Liver (tissue), 8 donors: ENCODE measurements at regions not wholly inside any gene's neighbourhood (a gene's known extent, or its start where the extent isn't known, plus 50 kb on each side); places are given as distances from the start of the nearest gene placed in this dataset.

Experiments used
- DNase-seq: peaks from one replicate; pipeline ENCODE4 v3.0.0-alpha.2; 2017; ENCODE audit warnings: low spot score
- H3K27ac ChIP-seq, 2 donors: one replicate each; pipeline ENCODE4 v1.7.0; 2013; ENCODE audit warnings: inconsistent platforms in 2 of 2, low read length in 2 of 2, control low read depth in 1 of 2, low read depth in 1 of 2, mild to moderate bottlenecking in 1 of 2
- H3K27me3 ChIP-seq, 4 donors: one replicate each; pipeline versions ENCODE4 v1.6.1 to v1.7.0; 2013; ENCODE audit warnings: low read length in 3 of 4, inconsistent platforms in 1 of 4, mild to moderate bottlenecking in 1 of 4, moderate library complexity in 1 of 4; ENCODE audit not compliant: control insufficient read depth in 4 of 4, insufficient read depth in 4 of 4
- H3K36me3 ChIP-seq, 4 donors: one replicate each; pipeline versions ENCODE4 v1.6.1 to v1.7.0; 2013; ENCODE audit warnings: low read length in 3 of 4, mild to moderate bottlenecking in 3 of 4, low read depth in 1 of 4, moderate library complexity in 1 of 4; ENCODE audit not compliant: control insufficient read depth in 4 of 4, insufficient read depth in 3 of 4
- H3K4me1 ChIP-seq, 4 donors: one replicate each; pipeline versions ENCODE4 v1.6.1 to v1.7.0; 2013; ENCODE audit warnings: low read length in 3 of 4, mild to moderate bottlenecking in 3 of 4, moderate library complexity in 1 of 4; ENCODE audit not compliant: control insufficient read depth in 4 of 4, insufficient read depth in 4 of 4
- H3K4me3 ChIP-seq, 3 donors: one replicate each; pipeline versions ENCODE4 v1.6.1 to v1.7.0; 2013; ENCODE audit warnings: low read length in 3 of 3, control low read depth in 1 of 3, low read depth in 1 of 3, mild to moderate bottlenecking in 1 of 3
- H3K9ac ChIP-seq, 2 donors: one replicate each; pipeline ENCODE4 v1.7.0; 2013; ENCODE audit warnings: low read length in 2 of 2, mild to moderate bottlenecking in 2 of 2, moderate library complexity in 2 of 2, control low read depth in 1 of 2, low read depth in 1 of 2
- H3K9me3 ChIP-seq, 4 donors: one replicate each; pipeline versions ENCODE4 v1.6.1 to v1.7.0; 2013; ENCODE audit warnings: low read length in 3 of 4; ENCODE audit not compliant: control insufficient read depth in 4 of 4
- ATF3 ChIP-seq: IDR thresholded peaks from 2 replicates; pipeline ENCODE4 v1.6.1; 2016; ENCODE audit warnings: antibody characterized with exemption
- CTCF ChIP-seq: fragments of 150-350 bp; IDR thresholded peaks from 2 replicates; pipeline ENCODE4 v1.5.1; 2017; ENCODE audit warnings: improper control_type of control experiment, low read depth, low read length; ENCODE audit not compliant: missing input control
- EGR1 ChIP-seq, 2 donors: IDR thresholded peaks; 2 replicates each; pipeline ENCODE4 v1.6.1; 2016 to 2018; ENCODE audit warnings: antibody characterized with exemption in 2 of 2, low read depth in 2 of 2
- FOXA1 ChIP-seq: IDR thresholded peaks from 2 replicates; pipeline ENCODE4 v1.6.1; 2016; ENCODE audit warnings: antibody characterized with exemption
- FOXA2 ChIP-seq: IDR thresholded peaks from 2 replicates; pipeline ENCODE4 v1.6.1; 2016; ENCODE audit warnings: antibody characterized with exemption
- GABPA ChIP-seq, 2 donors: IDR thresholded peaks in 1 of 2; conservative IDR thresholded peaks in 1 of 2; 2 replicates each; pipeline ENCODE4 v1.6.1; 2016; ENCODE audit warnings: antibody characterized with exemption in 2 of 2, mild to moderate bottlenecking in 1 of 2, moderate library complexity in 1 of 2
- HNF4A ChIP-seq, 2 donors: conservative IDR thresholded peaks; 2 replicates each; pipeline ENCODE4 v1.6.1; 2016; ENCODE audit warnings: antibody characterized with exemption in 2 of 2, mild to moderate bottlenecking in 2 of 2
- HNF4G ChIP-seq: IDR thresholded peaks from 2 replicates; pipeline ENCODE4 v1.6.1; 2016; ENCODE audit warnings: antibody characterized with exemption
- JUND ChIP-seq, 2 donors: IDR thresholded peaks; 2 replicates each; pipeline ENCODE4 v1.6.1; 2016; ENCODE audit warnings: antibody characterized with exemption in 2 of 2
- MAX ChIP-seq: IDR thresholded peaks from 2 replicates; pipeline ENCODE4 v1.6.1; 2016; ENCODE audit warnings: antibody characterized with exemption
- NR2F2 ChIP-seq: IDR thresholded peaks from 2 replicates; pipeline ENCODE4 v1.6.1; 2016; ENCODE audit warnings: antibody characterized with exemption
- RAD21 ChIP-seq, 2 donors: IDR thresholded peaks; 2 replicates each; pipeline ENCODE4 v1.6.1; 2016; ENCODE audit warnings: antibody characterized with exemption in 2 of 2, mild to moderate bottlenecking in 2 of 2
- REST ChIP-seq: IDR thresholded peaks from 2 replicates; pipeline ENCODE4 v1.6.1; 2016; ENCODE audit warnings: antibody characterized with exemption, mild to moderate bottlenecking
- RXRA ChIP-seq, 2 donors: IDR thresholded peaks; 2 replicates each; pipeline ENCODE4 v1.6.1; 2017 to 2018; ENCODE audit warnings: antibody characterized with exemption in 2 of 2, mild to moderate bottlenecking in 1 of 2
- SP1 ChIP-seq: IDR thresholded peaks from 2 replicates; pipeline ENCODE4 v1.6.1; 2018; ENCODE audit warnings: antibody characterized with exemption, mild to moderate bottlenecking
- TAF1 ChIP-seq: conservative IDR thresholded peaks from 2 replicates; pipeline ENCODE4 v1.6.1; 2016; ENCODE audit warnings: antibody characterized with exemption, mild to moderate bottlenecking
- YY1 ChIP-seq: IDR thresholded peaks from 2 replicates; pipeline ENCODE4 v1.6.1; 2016; ENCODE audit warnings: antibody characterized with exemption, mild to moderate bottlenecking
- ZBTB33 ChIP-seq: IDR thresholded peaks from 2 replicates; pipeline ENCODE4 v1.6.1; 2016; ENCODE audit warnings: antibody characterized with exemption
- WGBS: extraction: QIAGEN DNeasy Blood & Tissue Kit; methylation state at CpG from one replicate; pipeline ENCODE4 v1.1.7; 2013; 5-methylcytosine and 5-hydroxymethylcytosine counted together
- donor health status: healthy.
- donor health status: healthy.
- donor health status: healthy.
- donor health status: healthy.
- donor health status: healthy.

- Histone ChIP-seq H3K4me3 (no peak overlapping the region), H3K9ac (no peak overlapping the region), H3K27ac (no peak overlapping the region), H3K4me1 (no peaks in the 10 kb centered on the region), H3K36me3 (no peaks in the 10 kb centered on the region), H3K27me3 (peaks cover 0 to 6% (median 0%) of the 10 kb centered on the region in 4 donors), H3K9me3 (no peaks in the 10 kb centered on the region)
- WGBS = 82% methylated on average over 22 of the region's 22 CpGs
- no peak for DNase-seq
- TF ChIP-seq TAF1 = no peak
- TF ChIP-seq YY1 = no peak
- TF ChIP-seq RXRA (IDR thresholded peaks at IDR 0.05) = no peak
- no peak for TF ChIP-seq FOXA2
- TF ChIP-seq JUND (IDR thresholded peaks at IDR 0.05) = no peak
- no peak for TF ChIP-seq REST
- no peak for TF ChIP-seq GABPA (IDR thresholded peaks at IDR 0.05 in 1 of 2, conservative IDR thresholded peaks at IDR 0.05 in 1 of 2)
- no peak for TF ChIP-seq ZBTB33
- no peak for TF ChIP-seq EGR1 (IDR thresholded peaks at IDR 0.05; ENCODE audit: low read depth in 2 of 2)
- TF ChIP-seq SP1 = no peak
- TF ChIP-seq CTCF = no peak
- no peak for TF ChIP-seq FOXA1
- TF ChIP-seq NR2F2 = no peak
- TF ChIP-seq MAX = no peak
- no peak for TF ChIP-seq RAD21 (IDR thresholded peaks at IDR 0.05)
- no peak for TF ChIP-seq ATF3
- TF ChIP-seq HNF4G = no peak
- TF ChIP-seq HNF4A (conservative IDR thresholded peaks at IDR 0.05) = no peak
Observed at GRCh38 chr17:79249929-79250521, 175.4 kb downstream of the ENGASE start.
